ENCODE measurements at regions not wholly inside any gene's neighbourhood (a gene's known extent, or its start where the extent isn't known, plus 50 kb on each side); places are given as distances from the start of the nearest gene placed in this dataset.

- TF ChIP-seq, protein P1, sequence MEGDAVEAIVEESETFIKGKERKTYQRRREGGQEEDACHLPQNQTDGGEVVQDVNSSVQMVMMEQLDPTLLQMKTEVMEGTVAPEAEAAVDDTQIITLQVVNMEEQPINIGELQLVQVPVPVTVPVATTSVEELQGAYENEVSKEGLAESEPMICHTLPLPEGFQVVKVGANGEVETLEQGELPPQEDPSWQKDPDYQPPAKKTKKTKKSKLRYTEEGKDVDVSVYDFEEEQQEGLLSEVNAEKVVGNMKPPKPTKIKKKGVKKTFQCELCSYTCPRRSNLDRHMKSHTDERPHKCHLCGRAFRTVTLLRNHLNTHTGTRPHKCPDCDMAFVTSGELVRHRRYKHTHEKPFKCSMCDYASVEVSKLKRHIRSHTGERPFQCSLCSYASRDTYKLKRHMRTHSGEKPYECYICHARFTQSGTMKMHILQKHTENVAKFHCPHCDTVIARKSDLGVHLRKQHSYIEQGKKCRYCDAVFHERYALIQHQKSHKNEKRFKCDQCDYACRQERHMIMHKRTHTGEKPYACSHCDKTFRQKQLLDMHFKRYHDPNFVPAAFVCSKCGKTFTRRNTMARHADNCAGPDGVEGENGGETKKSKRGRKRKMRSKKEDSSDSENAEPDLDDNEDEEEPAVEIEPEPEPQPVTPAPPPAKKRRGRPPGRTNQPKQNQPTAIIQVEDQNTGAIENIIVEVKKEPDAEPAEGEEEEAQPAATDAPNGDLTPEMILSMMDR (IDR thresholded peaks at IDR 0.05): no peak
- TF ChIP-seq POLR2A (IDR thresholded peaks at IDR 0.05): no peak
Observed at GRCh38 chr11:92284107-92284506, 59.5 kb downstream of the FAT3 start.
